DND-41 (cell line): ENCODE measurements at regions not wholly inside any gene's neighbourhood (a gene's known extent, or its start where the extent isn't known, plus 50 kb on each side); places are given as distances from the start of the nearest gene placed in this dataset.

Source experiments
- CTCF ChIP-seq: IDR thresholded peaks from 2 replicates; pipeline ENCODE4 v1.5.1; 2012; ENCODE audit warnings: borderline replicate concordance, low read length, moderate library complexity, mild to moderate bottlenecking; ENCODE audit not compliant: poor library complexity, severe bottlenecking; ENCODE audit errors: extremely low read depth
- EZH2 ChIP-seq: IDR thresholded peaks from 3 replicates; pipeline ENCODE4 v1.6.1; 2012; ENCODE audit warnings: borderline replicate concordance, low read depth, mild to moderate bottlenecking, moderate library complexity, low read length, inconsistent platforms; ENCODE audit not compliant: severe bottlenecking

- no peak for TF ChIP-seq CTCF
- TF ChIP-seq EZH2: no peak
These were observed 382.3 kb upstream of the MTPN start for GRCh38 chr7:136359333-136359903.
